ENCODE measurements at regions not wholly inside any gene's neighbourhood (a gene's known extent, or its start where the extent isn't known, plus 50 kb on each side); places are given as distances from the start of the nearest gene placed in this dataset.

GRCh38 chr11:116301141-116301540, 471.6 kb downstream of the BUD13 start (continued):
- no peak for TF ChIP-seq CTCF (conservative IDR thresholded peaks at IDR 0.05; ENCODE audit: low read depth in 2 of 2)
- TF ChIP-seq POLR2AphosphoS5 (IDR thresholded peaks at IDR 0.05; ENCODE audit: low read depth): no peak
- no peak for TF ChIP-seq REST (IDR thresholded peaks at IDR 0.05; ENCODE audit: unreplicated experiment)

DNA sequence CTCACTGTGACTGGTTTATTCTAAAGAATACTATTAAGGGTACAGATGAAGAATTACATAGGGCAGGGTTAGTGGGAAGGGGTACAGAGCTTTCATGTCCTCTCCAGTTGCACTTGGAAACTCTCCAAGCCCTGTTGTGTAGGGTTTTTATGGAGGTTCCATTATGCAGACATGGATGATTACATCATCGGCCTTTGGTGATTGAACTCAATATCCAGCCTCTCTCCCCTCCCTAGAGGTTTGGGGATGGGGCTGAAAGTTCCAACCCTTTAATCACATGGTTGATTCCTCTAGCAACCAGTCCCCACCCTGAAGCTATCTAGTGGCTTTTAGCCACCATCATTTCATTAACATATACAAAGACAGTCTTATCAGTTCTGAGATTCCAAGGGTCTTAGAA, 472.6 kb downstream of the BUD13 start:
- no peaks in the 10 kb centered on the region for H3K27me3 ChIP-seq (ENCODE audit: insufficient read depth)
- no peak overlapping the region for H3K4me3 ChIP-seq
- ATAC-seq (no peak), DNase-seq (ENCODE audit: low spot score) (no peak)
- no peaks in the 10 kb centered on the region for H3K4me1 Mint-ChIP-seq
- no peaks in the 10 kb centered on the region for H3K79me2 ChIP-seq (replicated peaks; ENCODE audit: insufficient read depth)
- H3K36me3 ChIP-seq (ENCODE audit: insufficient read depth): no peaks in the 10 kb centered on the region
- no peaks in the 10 kb centered on the region for H3K36me3 Mint-ChIP-seq (ENCODE audit: low read depth)
- H3K4me2 ChIP-seq: no peak overlapping the region
- H3F3A ChIP-seq (replicated peaks; ENCODE audit: low read depth): no peaks in the 10 kb centered on the region
- H3K4me1 ChIP-seq (ENCODE audit: insufficient read depth): no peaks in the 10 kb centered on the region
- H3K9me2 ChIP-seq (ENCODE audit: insufficient read depth): peaks cover 4% of the 10 kb centered on the region; the same call in 1 of the 2 replicates
- H4K20me1 ChIP-seq (replicated peaks; ENCODE audit: insufficient read depth): no peaks in the 10 kb centered on the region
- no peaks in the 10 kb centered on the region for H3K9me3 Mint-ChIP-seq
- no peak overlapping the region for H3K4me3 Mint-ChIP-seq
- H3K27ac ChIP-seq (ENCODE audit: low read depth): no peak overlapping the region
- H3K27me3 Mint-ChIP-seq (ENCODE audit: insufficient read depth, low read depth, poor library complexity): no peaks in the 10 kb centered on the region
- no peak overlapping the region for H2AFZ ChIP-seq
- no peak overlapping the region for H3K27ac Mint-ChIP-seq
- TF ChIP-seq JUNB (IDR thresholded peaks at IDR 0.05; ENCODE audit: unreplicated experiment) (no peak), CREB1 (CRISPR knock-in tag; IDR thresholded peaks at IDR 0.05; ENCODE audit: low read depth) (no peak), ZNF114 (CRISPR knock-in tag; IDR thresholded peaks at IDR 0.05) (no peak), POLR2AphosphoS5 (IDR thresholded peaks at IDR 0.05; ENCODE audit: low read depth) (no peak), EZH2phosphoT487 (IDR thresholded peaks at IDR 0.05; ENCODE audit: unreplicated experiment) (no peak), CTCF (conservative IDR thresholded peaks at IDR 0.05; ENCODE audit: low read depth in 2 of 2) (no peak), REST (IDR thresholded peaks at IDR 0.05; ENCODE audit: unreplicated experiment) (no peak)
